B cell (primary cell): ENCODE measurements at regions not wholly inside any gene's neighbourhood (a gene's known extent, or its start where the extent isn't known, plus 50 kb on each side); places are given as distances from the start of the nearest gene placed in this dataset.

Source experiments
- CTCF ChIP-seq: fragments of 200-600 bp; IDR thresholded peaks from one replicate; pipeline ENCODE4 v1.8.0; 2022; ENCODE audit warnings: antibody characterized with exemption, mild to moderate bottlenecking
- EZH2 ChIP-seq: IDR thresholded peaks from 2 replicates; pipeline ENCODE4 v1.6.1; 2012; ENCODE audit warnings: borderline replicate concordance, low read depth, mild to moderate bottlenecking, moderate library complexity, low read length; ENCODE audit not compliant: insufficient read depth, poor library complexity, severe bottlenecking

GRCh38 chr18:75800331-75800648 lies 372.8 kb upstream of the SMIM21 start:
- TF ChIP-seq CTCF (no peak), EZH2 (no peak)
